Stimulated activated CD4-positive, alpha-beta T cell treated with anti-CD3 and anti-CD28 coated beads, TNF-alpha, amount 100 ng/mL, for 4 hours (primary cell): ENCODE measurements at regions not wholly inside any gene's neighbourhood (a gene's known extent, or its start where the extent isn't known, plus 50 kb on each side); places are given as distances from the start of the nearest gene placed in this dataset.

Experiments
- DNase-seq, 3 experiments: peaks; one replicate each; pipeline ENCODE4 v3.0.0-alpha.2; 2020; ENCODE audit warnings: low read depth in 3 of 3

- DNase-seq: no peak
Observed at GRCh38 chr3:127458696-127459604, 131.6 kb downstream of the TPRA1 start.

GRCh38 chr3:127457546-127458145, 132.9 kb downstream of the TPRA1 start:
- DNase-seq: no peak

- no peak for DNase-seq
Observed at GRCh38 chr3:127457094-127457475, 133.4 kb downstream of the TPRA1 start.

GRCh38 chr3:127456471-127457093, 134.0 kb downstream of the TPRA1 start:
- DNase-seq: no peak

- DNase-seq: peak in 1 of 3 experiments; percentile 28
Observed at GRCh38 chr3:127455541-127456450, 134.7 kb downstream of the TPRA1 start.

- no peak for DNase-seq
Observed at GRCh38 chr3:127454968-127455367, 135.6 kb downstream of the TPRA1 start.

GRCh38 chr3:127454051-127454450, 136.5 kb downstream of the TPRA1 start:
- no peak for DNase-seq

- DNase-seq: no peak
Observed at GRCh38 chr3:127452321-127452821, 138.2 kb downstream of the TPRA1 start.

GRCh38 chr3:127451321-127451720, 139.2 kb downstream of the TPRA1 start:
- no peak for DNase-seq

GRCh38 chr3:127450331-127450730, 140.2 kb downstream of the TPRA1 start:
- no peak for DNase-seq

- DNase-seq: no peak
Observed at GRCh38 chr3:127449486-127450212, 140.9 kb downstream of the TPRA1 start.

GRCh38 chr3:127448671-127449070, 141.9 kb downstream of the TPRA1 start:
- DNase-seq: no peak

- no peak for DNase-seq
Observed at GRCh38 chr3:127448161-127448561, 142.4 kb downstream of the TPRA1 start.

- DNase-seq: no peak
Observed at GRCh38 chr3:127446756-127447155, 143.8 kb downstream of the TPRA1 start.

GRCh38 chr3:127445581-127446343, 144.8 kb downstream of the TPRA1 start:
- DNase-seq: no peak

GRCh38 chr3:127444761-127445160, 145.8 kb downstream of the TPRA1 start:
- no peak for DNase-seq

GRCh38 chr3:127443581-127444375, 146.8 kb downstream of the TPRA1 start:
- DNase-seq: no peak

GRCh38 chr3:127442506-127442905, 148.0 kb downstream of the TPRA1 start:
- no peak for DNase-seq

GRCh38 chr3:127441764-127442163, 148.8 kb downstream of the TPRA1 start:
- DNase-seq: no peak
